NOMO-1 (cell line): ENCODE measurements at regions not wholly inside any gene's neighbourhood (a gene's known extent, or its start where the extent isn't known, plus 50 kb on each side); places are given as distances from the start of the nearest gene placed in this dataset.

Source experiments
- DNase-seq, 2 experiments: peaks; one replicate each; lab custom pipeline; 2025; ENCODE audit not compliant: unreplicated experiment in 2 of 2; lab: John Stamatoyannopoulos, UW

GRCh38 chr10:62734781-62735463 lies 69.6 kb upstream of the ADO start:
- no peak for DNase-seq

- DNase-seq = peak; percentile 11 to 39
Measured at GRCh38 chr10:62735464-62736167, 68.9 kb upstream of the ADO start.

GRCh38 chr10:62736168-62736546 lies 68.4 kb upstream of the ADO start:
- DNase-seq = peak in 1 of 2 experiments; percentile 15

GRCh38 chr10:62738916-62739315 lies 65.6 kb upstream of the ADO start:
- DNase-seq = no peak

- no peak for DNase-seq
Measured at GRCh38 chr10:62740885-62741745, 63.4 kb upstream of the ADO start.

GRCh38 chr10:62741996-62742395 lies 62.5 kb upstream of the ADO start:
- no peak for DNase-seq

GRCh38 chr10:62742536-62743061 lies 61.9 kb upstream of the ADO start:
- peak; percentile 44 to 63 for DNase-seq

GRCh38 chr10:62744136-62744535 lies 60.4 kb upstream of the ADO start:
- DNase-seq = no peak

GRCh38 chr10:62745581-62745980 lies 58.9 kb upstream of the ADO start:
- peak; percentile 27 to 33 for DNase-seq

GRCh38 chr10:62746951-62747729 lies 57.4 kb upstream of the ADO start:
- no peak for DNase-seq

- no peak for DNase-seq
Measured at GRCh38 chr10:62748386-62748785, 56.1 kb upstream of the ADO start.

- DNase-seq = peak in 1 of 2 experiments; percentile 19
Measured at GRCh38 chr10:62749093-62749683, 55.3 kb upstream of the ADO start.
